Mesenchymal stem cell (in vitro differentiated cells and primary cell): ENCODE measurements at regions not wholly inside any gene's neighbourhood (a gene's known extent, or its start where the extent isn't known, plus 50 kb on each side); places are given as distances from the start of the nearest gene placed in this dataset.

Experiments used
- DNase-seq: peaks from one replicate; pipeline ENCODE4 v3.0.0-alpha.2; 2013
- H2AFZ ChIP-seq: one replicate; pipeline ENCODE4 v1.6.1; 2013; ENCODE audit warnings: low read depth, mild to moderate bottlenecking, control low read depth, inconsistent platforms, low read length, moderate library complexity
- H2AK5ac ChIP-seq: 2 replicates; pipeline ENCODE4 v1.6.1; 2013; ENCODE audit warnings: low read length, moderate library complexity, mild to moderate bottlenecking, inconsistent platforms; ENCODE audit not compliant: severe bottlenecking
- H2BK120ac ChIP-seq: one replicate; pipeline ENCODE4 v1.6.1; 2013; ENCODE audit warnings: low read depth, mild to moderate bottlenecking, inconsistent platforms, low read length, moderate library complexity
- H2BK12ac ChIP-seq, 2 experiments: one replicate each; pipeline ENCODE4 v1.6.1; 2013; ENCODE audit warnings: inconsistent platforms in 2 of 2, low read length in 2 of 2, mild to moderate bottlenecking in 2 of 2, moderate library complexity in 2 of 2, control low read depth in 1 of 2
- H2BK15ac ChIP-seq: one replicate; pipeline ENCODE4 v1.6.1; 2013; ENCODE audit warnings: mild to moderate bottlenecking, low read depth, inconsistent platforms; ENCODE audit not compliant: poor library complexity, severe bottlenecking
- H2BK5ac ChIP-seq: 2 replicates; pipeline ENCODE4 v1.6.1; 2013; ENCODE audit warnings: low read depth, mild to moderate bottlenecking, low read length, control low read depth, inconsistent platforms; ENCODE audit not compliant: poor library complexity, severe bottlenecking
- H3K14ac ChIP-seq, 2 experiments: one replicate each; pipeline ENCODE4 v1.6.1; 2013; ENCODE audit warnings: inconsistent platforms in 2 of 2, low read length in 2 of 2, control low read depth in 1 of 2, mild to moderate bottlenecking in 1 of 2, moderate library complexity in 1 of 2
- H3K18ac ChIP-seq, 2 experiments: one replicate each; pipeline ENCODE4 v1.6.1; 2013; ENCODE audit warnings: inconsistent platforms in 2 of 2, low read length in 2 of 2, control low read depth in 1 of 2, low read depth in 1 of 2, mild to moderate bottlenecking in 1 of 2
- H3K23ac ChIP-seq, 2 experiments: one replicate each; pipeline ENCODE4 v1.6.1; 2013; ENCODE audit warnings: inconsistent platforms in 2 of 2, low read length in 2 of 2, mild to moderate bottlenecking in 2 of 2, moderate library complexity in 2 of 2, control low read depth in 1 of 2
- H3K27ac ChIP-seq: 2 replicates; pipeline ENCODE4 v1.5.1; 2013; ENCODE audit warnings: mild to moderate bottlenecking, moderate library complexity, low read length, control low read depth, inconsistent platforms; ENCODE audit not compliant: poor library complexity, severe bottlenecking
- H3K27me3 ChIP-seq, 2 experiments: 2 replicates each; pipeline versions ENCODE4 v1.6.1 to v1.7.0; 2013; ENCODE audit warnings: low read length in 2 of 2, mild to moderate bottlenecking in 2 of 2, moderate library complexity in 2 of 2, control low read depth in 1 of 2, inconsistent platforms in 1 of 2; ENCODE audit not compliant: control insufficient read depth in 1 of 2, insufficient read depth in 1 of 2
- H3K36me3 ChIP-seq, 2 experiments: 2 replicates each; pipeline versions ENCODE4 v1.6.1 to v1.7.0; 2013; ENCODE audit warnings: low read length in 2 of 2, control low read depth in 1 of 2, inconsistent platforms in 1 of 2, low read depth in 1 of 2, mild to moderate bottlenecking in 1 of 2; ENCODE audit not compliant: insufficient read depth in 2 of 2, control insufficient read depth in 1 of 2
- H3K4ac ChIP-seq, 2 experiments: one replicate each; pipeline ENCODE4 v1.6.1; 2013; ENCODE audit warnings: inconsistent platforms in 2 of 2, low read length in 2 of 2, mild to moderate bottlenecking in 2 of 2, moderate library complexity in 2 of 2, control low read depth in 1 of 2, low read depth in 1 of 2
- H3K4me1 ChIP-seq: 2 replicates; pipeline ENCODE4 v1.6.1; 2013; ENCODE audit warnings: low read depth, low read length, control low read depth; ENCODE audit not compliant: control insufficient read depth, insufficient read depth
- H3K4me2 ChIP-seq: 2 replicates; pipeline ENCODE4 v1.6.1; 2013; ENCODE audit warnings: low read length, mild to moderate bottlenecking, inconsistent platforms; ENCODE audit not compliant: poor library complexity, severe bottlenecking
- H3K4me3 ChIP-seq, 2 experiments: 2 replicates each; pipeline versions ENCODE4 v1.5.1 to v1.7.0; 2013; ENCODE audit warnings: low read length in 2 of 2, mild to moderate bottlenecking in 2 of 2, control low read depth in 1 of 2, low read depth in 1 of 2; ENCODE audit not compliant: insufficient read depth in 1 of 2
- H3K79me1 ChIP-seq: replicated peaks from 2 replicates; pipeline ENCODE4 v1.6.1; 2013; ENCODE audit warnings: mild to moderate bottlenecking, control low read depth, low read length, inconsistent platforms; ENCODE audit not compliant: poor library complexity, severe bottlenecking
- H3K9ac ChIP-seq: 2 replicates; pipeline ENCODE4 v1.7.0; 2013; ENCODE audit warnings: mild to moderate bottlenecking, low read length, moderate library complexity
- H3K9me3 ChIP-seq: 2 replicates; pipeline ENCODE4 v1.7.0; 2013; ENCODE audit warnings: mild to moderate bottlenecking, low read length; ENCODE audit not compliant: control insufficient read depth
- H4K8ac ChIP-seq: one replicate; pipeline ENCODE4 v1.6.1; 2013; ENCODE audit warnings: inconsistent platforms, mild to moderate bottlenecking, low read length, moderate library complexity
- H4K91ac ChIP-seq: one replicate; pipeline ENCODE4 v1.6.1; 2013; ENCODE audit warnings: mild to moderate bottlenecking, low read length, inconsistent platforms
- WGBS: methylation state at CpG from one replicate; pipeline ENCODE4 v1.1.7; 2013; ENCODE audit warnings: mixed read lengths; 5-methylcytosine and 5-hydroxymethylcytosine counted together

DNA sequence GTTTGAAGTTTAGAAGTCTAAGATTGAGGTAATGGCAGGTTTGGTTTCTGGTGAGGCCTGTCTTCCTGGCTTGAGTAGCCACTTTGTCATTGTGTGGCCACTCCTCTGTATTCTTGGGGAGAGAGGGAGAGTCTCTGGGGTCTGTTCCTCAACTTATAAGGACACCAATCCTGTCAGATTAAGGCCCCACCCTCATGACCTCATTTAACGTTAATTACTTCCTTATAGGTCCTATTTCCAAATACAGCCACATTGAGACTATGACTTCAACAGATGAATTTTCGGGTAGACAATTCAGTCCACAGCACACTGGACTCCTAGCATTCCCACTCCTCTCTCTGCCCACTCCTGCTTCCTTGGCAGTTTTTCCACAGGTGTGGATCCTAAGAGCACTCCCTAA lies 350.8 kb upstream of the CASK start:
- no peak overlapping the region for H2BK5ac ChIP-seq
- H3K79me1 ChIP-seq = no peaks in the 10 kb centered on the region
- H2BK12ac ChIP-seq = no peak overlapping the region
- H2BK15ac ChIP-seq = no peak overlapping the region
- no peak overlapping the region for H3K18ac ChIP-seq
- 88% methylated on average over 2 of the region's 2 CpGs for WGBS
- no peak overlapping the region for H3K4me3 ChIP-seq
- H3K4me1 ChIP-seq = no peaks in the 10 kb centered on the region
- peaks cover 0 to 6% of the 10 kb centered on the region in 2 experiments for H3K27me3 ChIP-seq
- DNase-seq = no peak
- H3K4me2 ChIP-seq = no peak overlapping the region
- no peak overlapping the region for H3K14ac ChIP-seq
- no peak overlapping the region for H2AK5ac ChIP-seq
- no peak overlapping the region for H2AFZ ChIP-seq
- no peak overlapping the region for H3K4ac ChIP-seq
- H3K36me3 ChIP-seq = no peaks in the 10 kb centered on the region
- H3K9ac ChIP-seq = no peak overlapping the region
- H3K9me3 ChIP-seq = no peaks in the 10 kb centered on the region
- no peak overlapping the region for H4K91ac ChIP-seq
- H4K8ac ChIP-seq = no peak overlapping the region
- no peak overlapping the region for H2BK120ac ChIP-seq
- H3K23ac ChIP-seq = no peak overlapping the region
- H3K27ac ChIP-seq = no peak overlapping the region

- H2BK5ac ChIP-seq = no peak overlapping the region
- H3K4me3 ChIP-seq = no peak overlapping the region
- H2AFZ ChIP-seq = no peak overlapping the region
- no peak overlapping the region for H2BK15ac ChIP-seq
- no peak overlapping the region for H3K18ac ChIP-seq
- H4K8ac ChIP-seq = no peak overlapping the region
- H3K27ac ChIP-seq = no peak overlapping the region
- H3K14ac ChIP-seq = no peak overlapping the region
- no peak overlapping the region for H2BK12ac ChIP-seq
- H3K79me1 ChIP-seq = no peaks in the 10 kb centered on the region
- H3K4ac ChIP-seq = no peak overlapping the region
- no peak overlapping the region for H4K91ac ChIP-seq
- H3K23ac ChIP-seq = no peak overlapping the region
- H3K36me3 ChIP-seq = no peaks in the 10 kb centered on the region
- H3K4me1 ChIP-seq = no peaks in the 10 kb centered on the region
- 70% methylated on average over 4 of the region's 4 CpGs for WGBS
- no peak for DNase-seq
- no peak overlapping the region for H3K4me2 ChIP-seq
- no peak overlapping the region for H2BK120ac ChIP-seq
- no peak overlapping the region for H2AK5ac ChIP-seq
- no peaks in the 10 kb centered on the region for H3K9me3 ChIP-seq
- no peak overlapping the region for H3K9ac ChIP-seq
- peaks cover 0 to 7% of the 10 kb centered on the region in 2 experiments for H3K27me3 ChIP-seq
These were observed 350.0 kb upstream of the CASK start for GRCh38 chrX:42273387-42273786.

DNA sequence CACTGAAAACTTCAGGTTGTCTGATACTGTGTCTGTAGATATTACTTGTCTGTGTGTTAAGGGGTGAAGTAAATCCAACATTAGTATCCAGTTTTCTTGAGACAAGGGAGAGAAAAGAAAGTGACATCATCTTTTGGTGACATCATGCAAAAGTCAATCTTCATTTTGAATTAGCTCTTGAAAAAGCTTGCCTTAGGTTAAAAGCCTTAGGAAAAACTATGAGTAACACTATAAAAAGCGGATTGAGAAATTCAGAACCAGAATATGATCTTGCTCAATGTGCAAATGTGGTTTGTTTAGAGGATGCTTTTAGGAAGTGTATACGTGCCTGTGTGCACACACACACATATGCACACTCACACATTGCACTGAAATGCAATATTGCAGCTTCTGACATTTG lies 345.8 kb upstream of the CASK start:
- H3K27me3 ChIP-seq = peaks cover 0 to 9% of the 10 kb centered on the region in 2 experiments
- WGBS = no CpG with 5 or more reads among the region's 2 CpGs

GRCh38 chrX:42260854-42261253 lies 337.5 kb upstream of the CASK start:
- no peak overlapping the region for H2BK5ac ChIP-seq
- H3K27me3 ChIP-seq = peaks cover 0 to 3% of the 10 kb centered on the region in 2 experiments
- H2BK12ac ChIP-seq = no peak overlapping the region
- no peak overlapping the region for H3K27ac ChIP-seq
- H3K9ac ChIP-seq = no peak overlapping the region
- no peak overlapping the region for H2BK15ac ChIP-seq
- H3K36me3 ChIP-seq = no peaks in the 10 kb centered on the region
- H2BK120ac ChIP-seq = no peak overlapping the region
- H3K4me3 ChIP-seq = no peak overlapping the region
- no peaks in the 10 kb centered on the region for H3K79me1 ChIP-seq
- H4K8ac ChIP-seq = no peak overlapping the region
- no peak overlapping the region for H2AFZ ChIP-seq
- H3K4me2 ChIP-seq = no peak overlapping the region
- no CpG with 5 or more reads among the region's 1 CpG for WGBS
- no peak overlapping the region for H3K23ac ChIP-seq
- no peaks in the 10 kb centered on the region for H3K9me3 ChIP-seq
- H3K18ac ChIP-seq = no peak overlapping the region
- H4K91ac ChIP-seq = no peak overlapping the region
- H3K4ac ChIP-seq = no peak overlapping the region
- H3K4me1 ChIP-seq = no peaks in the 10 kb centered on the region
- H3K14ac ChIP-seq = no peak overlapping the region
- no peak for DNase-seq
- H2AK5ac ChIP-seq = no peak overlapping the region

More for the DNA sequence above, 345.8 kb upstream of the CASK start:
- DNase-seq = peak; percentile 21
- Histone ChIP-seq H2BK15ac (no peak overlapping the region), H3K18ac (no peak overlapping the region), H3K27ac (no peak overlapping the region), H3K4me3 (no peak overlapping the region), H2BK5ac (no peak overlapping the region), H2AK5ac (no peak overlapping the region), H3K36me3 (no peaks in the 10 kb centered on the region), H4K8ac (no peak overlapping the region), H3K23ac (no peak overlapping the region), H2BK12ac (no peak overlapping the region), H4K91ac (no peak overlapping the region), H3K4ac (no peak overlapping the region), H3K79me1 (no peaks in the 10 kb centered on the region), H3K4me2 (no peak overlapping the region), H2BK120ac (no peak overlapping the region), H3K9ac (no peak overlapping the region), H3K9me3 (no peaks in the 10 kb centered on the region), H3K14ac (no peak overlapping the region), H2AFZ (no peak overlapping the region), H3K4me1 (no peaks in the 10 kb centered on the region)
